CD4-positive, alpha-beta T cell treated with Interleukin-21 for 1 hour (primary cell): ENCODE measurements at regions not wholly inside any gene's neighbourhood (a gene's known extent, or its start where the extent isn't known, plus 50 kb on each side); places are given as distances from the start of the nearest gene placed in this dataset.
"Not testable (repeated sequence)": the region's sequence is repeated elsewhere in the genome, so short reads cannot be mapped to it uniquely, and the experiment has no call there.

Source experiments
- DNase-seq: peaks from one replicate; pipeline ENCODE4 v3.0.0-alpha.2; 2020

- not testable (repeated sequence) for DNase-seq
Observed at GRCh38 chr18:4753151-4753550, 298.0 kb upstream of the DLGAP1 start.

GRCh38 chr18:4751523-4751922, 296.4 kb upstream of the DLGAP1 start:
- no peak for DNase-seq

- no peak for DNase-seq
Observed at GRCh38 chr18:4750393-4751346, 295.6 kb upstream of the DLGAP1 start.

GRCh38 chr18:4748975-4749374, 293.9 kb upstream of the DLGAP1 start:
- DNase-seq: no peak

GRCh38 chr18:4734903-4735302, 279.8 kb upstream of the DLGAP1 start:
- no peak for DNase-seq

GRCh38 chr18:4734021-4734420, 278.9 kb upstream of the DLGAP1 start:
- no peak for DNase-seq

GRCh38 chr18:4721545-4721944, 266.4 kb upstream of the DLGAP1 start:
- no peak for DNase-seq

- no peak for DNase-seq
Observed at GRCh38 chr18:4720518-4720917, 265.4 kb upstream of the DLGAP1 start.

- no peak for DNase-seq
Observed at GRCh38 chr18:4705894-4706293, 250.8 kb upstream of the DLGAP1 start.

- DNase-seq: no peak
Observed at GRCh38 chr18:4704781-4705180, 249.7 kb upstream of the DLGAP1 start.

- no peak for DNase-seq
Observed at GRCh38 chr18:4691836-4692235, 236.7 kb upstream of the DLGAP1 start.

GRCh38 chr18:4678685-4679084, 223.6 kb upstream of the DLGAP1 start:
- DNase-seq: not testable (repeated sequence)

GRCh38 chr18:4677006-4677405, 221.9 kb upstream of the DLGAP1 start:
- no peak for DNase-seq

GRCh38 chr18:4672162-4672561, 217.1 kb upstream of the DLGAP1 start:
- DNase-seq: no peak

- DNase-seq: no peak
Observed at GRCh38 chr18:4658804-4659203, 203.7 kb upstream of the DLGAP1 start.

GRCh38 chr18:4653418-4653817, 198.3 kb upstream of the DLGAP1 start:
- DNase-seq: no peak

GRCh38 chr18:4641771-4642368, 186.8 kb upstream of the DLGAP1 start:
- DNase-seq: no peak

- DNase-seq: no peak
Observed at GRCh38 chr18:4640349-4641012, 185.4 kb upstream of the DLGAP1 start.

GRCh38 chr18:4639628-4640310, 184.7 kb upstream of the DLGAP1 start:
- no peak for DNase-seq

- no peak for DNase-seq
Observed at GRCh38 chr18:4638680-4639079, 183.6 kb upstream of the DLGAP1 start.

- DNase-seq: no peak
Observed at GRCh38 chr18:4637876-4638275, 182.8 kb upstream of the DLGAP1 start.

GRCh38 chr18:4636967-4637366, 181.9 kb upstream of the DLGAP1 start:
- no peak for DNase-seq

- DNase-seq: no peak
Observed at GRCh38 chr18:4631239-4631638, 176.1 kb upstream of the DLGAP1 start.
